ENCODE measurements at regions not wholly inside any gene's neighbourhood (a gene's known extent, or its start where the extent isn't known, plus 50 kb on each side); places are given as distances from the start of the nearest gene placed in this dataset.

- intact Hi-C loops (cut with DNase I): no loop called here
- DNase-seq (ENCODE audit: low spot score) (no peak), ATAC-seq (no peak)
Measured at GRCh38 chr3:150152567-150152966, 181.9 kb upstream of the PFN2 start.

- intact Hi-C loops (cut with DNase I): no loop called here
- DNase-seq (ENCODE audit: low spot score) (no peak), ATAC-seq (no peak)
Measured at GRCh38 chr3:150150633-150151032, 179.9 kb upstream of the PFN2 start.

- ATAC-seq: no peak
- DNase-seq (ENCODE audit: low spot score): no peak
- intact Hi-C loops (cut with DNase I): no loop called here
Measured at GRCh38 chr3:150149651-150150051, 179.0 kb upstream of the PFN2 start.

GRCh38 chr3:150148227-150148626, 177.5 kb upstream of the PFN2 start:
- DNase-seq (ENCODE audit: low spot score) (no peak), ATAC-seq (no peak)
- intact Hi-C loops (cut with DNase I): no loop called here

GRCh38 chr3:150147776-150148175, 177.1 kb upstream of the PFN2 start:
- intact Hi-C loops (cut with DNase I): no loop called here
- DNase-seq (ENCODE audit: low spot score) (no peak), ATAC-seq (no peak)

- DNase-seq (ENCODE audit: low spot score): no peak
- intact Hi-C loops (cut with DNase I): no loop called here
- no peak for ATAC-seq
Measured at GRCh38 chr3:150146991-150147761, 176.5 kb upstream of the PFN2 start.

GRCh38 chr3:150145659-150146058, 175.0 kb upstream of the PFN2 start:
- intact Hi-C loops (cut with DNase I): no loop called here
- DNase-seq (ENCODE audit: low spot score) (no peak), ATAC-seq (no peak)

GRCh38 chr3:150144191-150144708, 173.6 kb upstream of the PFN2 start:
- ATAC-seq: no peak

GRCh38 chr3:150142936-150143335, 172.2 kb upstream of the PFN2 start:
- DNase-seq (ENCODE audit: low spot score) (no peak), ATAC-seq (no peak)
- intact Hi-C loops (cut with DNase I): no loop called here

More at GRCh38 chr3:150144191-150144708, 173.6 kb upstream of the PFN2 start:
- intact Hi-C loops (cut with DNase I): no loop called here
- DNase-seq (ENCODE audit: low spot score): no peak

GRCh38 chr3:150141790-150142326, 171.2 kb upstream of the PFN2 start:
- intact Hi-C loops (cut with DNase I): no loop called here
- ATAC-seq (no peak), DNase-seq (ENCODE audit: low spot score) (no peak)

GRCh38 chr3:150140614-150141321, 170.1 kb upstream of the PFN2 start:
- ATAC-seq (no peak), DNase-seq (ENCODE audit: low spot score) (no peak)
- intact Hi-C loops (cut with DNase I): no loop called here

GRCh38 chr3:150138824-150139223, 168.1 kb upstream of the PFN2 start:
- no peak for ATAC-seq
- no peak for DNase-seq (ENCODE audit: low spot score)
- intact Hi-C loops (cut with DNase I): no loop called here

- intact Hi-C loops (cut with DNase I): no loop called here
- ATAC-seq: no peak
- no peak for DNase-seq (ENCODE audit: low spot score)
Measured at GRCh38 chr3:150136242-150136641, 165.5 kb upstream of the PFN2 start.

- intact Hi-C loops (cut with DNase I): no loop called here
- no peak for DNase-seq (ENCODE audit: low spot score)
- no peak for ATAC-seq
Measured at GRCh38 chr3:150135287-150135721, 164.6 kb upstream of the PFN2 start.

- intact Hi-C loops (cut with DNase I): no loop called here
- ATAC-seq (no peak), DNase-seq (ENCODE audit: low spot score) (no peak)
Measured at GRCh38 chr3:150133293-150133692, 162.6 kb upstream of the PFN2 start.

GRCh38 chr3:150132101-150132749, 161.5 kb upstream of the PFN2 start:
- ATAC-seq: no peak
- no peak for DNase-seq (ENCODE audit: low spot score)
- intact Hi-C loops (cut with DNase I): no loop called here

GRCh38 chr3:150131663-150132062, 161.0 kb upstream of the PFN2 start:
- DNase-seq (ENCODE audit: low spot score) (no peak), ATAC-seq (no peak)
- intact Hi-C loops (cut with DNase I): no loop called here

GRCh38 chr3:150130404-150131100, 159.9 kb upstream of the PFN2 start:
- DNase-seq (ENCODE audit: low spot score) (no peak), ATAC-seq (no peak)
- intact Hi-C loops (cut with DNase I): no loop called here

GRCh38 chr3:150129166-150129565, 158.5 kb upstream of the PFN2 start:
- ATAC-seq (no peak), DNase-seq (ENCODE audit: low spot score) (no peak)
- intact Hi-C loops (cut with DNase I): no loop called here

Measured in sciatic nerve (tissue), 2 donors.